ENCODE measurements at regions not wholly inside any gene's neighbourhood (a gene's known extent, or its start where the extent isn't known, plus 50 kb on each side); places are given as distances from the start of the nearest gene placed in this dataset.

- no peak overlapping the region for H3K9ac ChIP-seq (ENCODE audit: low read depth in 1 of 2, low read length in 2 of 2)
Measured at GRCh38 chr22:34330432-34330831, 410.2 kb upstream of the LARGE1 start.

GRCh38 chr22:34333285-34333684, 413.0 kb upstream of the LARGE1 start:
- no peaks in the 10 kb centered on the region for H3K4me1 ChIP-seq (ENCODE audit: control insufficient read depth in 2 of 2, insufficient read depth in 2 of 2, low read length in 2 of 2)
- H3K4me3 ChIP-seq (ENCODE audit: low read length in 2 of 2) = no peak overlapping the region
- H3K27ac ChIP-seq (ENCODE audit: low read depth in 2 of 2, low read length in 2 of 2) = no peak overlapping the region
- H3K9ac ChIP-seq (ENCODE audit: low read depth in 1 of 2, low read length in 2 of 2) = no peak overlapping the region
- no peaks in the 10 kb centered on the region for H3K27me3 ChIP-seq (ENCODE audit: control insufficient read depth in 2 of 2, insufficient read depth in 2 of 2, low read length in 2 of 2)
- no peaks in the 10 kb centered on the region for H3K36me3 ChIP-seq (ENCODE audit: control insufficient read depth in 2 of 2, insufficient read depth in 2 of 2, low read length in 2 of 2)
- no peaks in the 10 kb centered on the region for H3K9me3 ChIP-seq (ENCODE audit: control insufficient read depth in 2 of 2, low read length in 2 of 2)

More at GRCh38 chr22:34330432-34330831, 410.2 kb upstream of the LARGE1 start:
- Histone ChIP-seq H3K36me3 (ENCODE audit: control insufficient read depth in 2 of 2, insufficient read depth in 2 of 2, low read length in 2 of 2) (no peaks in the 10 kb centered on the region), H3K27me3 (ENCODE audit: control insufficient read depth in 2 of 2, insufficient read depth in 2 of 2, low read length in 2 of 2) (no peaks in the 10 kb centered on the region), H3K4me3 (ENCODE audit: low read length in 2 of 2) (no peak overlapping the region), H3K9me3 (ENCODE audit: control insufficient read depth in 2 of 2, low read length in 2 of 2) (no peaks in the 10 kb centered on the region), H3K4me1 (ENCODE audit: control insufficient read depth in 2 of 2, insufficient read depth in 2 of 2, low read length in 2 of 2) (no peaks in the 10 kb centered on the region), H3K27ac (ENCODE audit: low read depth in 2 of 2, low read length in 2 of 2) (no peak overlapping the region)

DNA sequence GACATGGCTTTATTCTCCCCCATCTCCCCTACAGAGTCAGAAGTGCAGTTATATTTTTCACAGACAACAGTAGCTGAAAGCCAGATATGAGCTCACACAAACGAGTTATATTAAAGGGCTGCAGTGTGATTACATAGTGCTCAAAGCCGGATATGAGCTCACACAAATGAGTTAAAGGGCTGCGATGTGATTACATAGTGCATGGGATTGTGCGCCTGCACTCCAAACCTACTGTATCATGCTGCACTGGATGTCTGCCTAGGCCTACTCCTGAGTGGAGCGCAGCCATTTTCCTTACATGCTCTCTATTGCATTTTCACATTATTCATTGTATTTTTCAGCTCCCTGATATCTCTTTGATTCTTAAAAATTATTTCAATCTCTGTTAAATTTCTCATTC, 414.6 kb upstream of the LARGE1 start:
- no peak overlapping the region for H3K4me3 ChIP-seq (ENCODE audit: low read length in 2 of 2)
- H3K27me3 ChIP-seq (ENCODE audit: control insufficient read depth in 2 of 2, insufficient read depth in 2 of 2, low read length in 2 of 2) = no peaks in the 10 kb centered on the region

DNA sequence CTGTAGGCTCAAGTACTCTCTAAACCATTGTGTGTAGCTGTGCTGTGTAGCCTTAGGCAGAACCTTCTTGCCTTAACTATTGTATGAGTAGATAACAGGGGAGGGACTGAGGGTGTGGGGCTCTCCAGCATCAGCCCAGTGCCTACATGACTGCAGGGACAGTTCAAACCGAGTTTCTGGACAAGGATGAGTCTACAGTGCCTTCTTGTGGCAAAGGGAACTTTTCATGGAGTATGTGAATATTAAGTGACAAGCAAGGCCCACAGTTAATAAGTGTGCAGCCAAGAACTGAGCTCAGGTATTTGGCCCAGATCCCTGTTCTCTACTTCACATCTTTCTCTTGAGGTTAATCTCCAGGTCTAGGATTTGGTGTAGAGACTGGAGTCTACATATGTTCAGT, 424.4 kb upstream of the LARGE1 start:
- H3K9me3 ChIP-seq (ENCODE audit: control insufficient read depth in 2 of 2, low read length in 2 of 2) = no peaks in the 10 kb centered on the region
- H3K4me3 ChIP-seq (ENCODE audit: low read length in 2 of 2) = no peak overlapping the region
- H3K9ac ChIP-seq (ENCODE audit: low read depth in 1 of 2, low read length in 2 of 2) = no peak overlapping the region
- H3K27ac ChIP-seq (ENCODE audit: low read depth in 2 of 2, low read length in 2 of 2) = no peak overlapping the region
- H3K36me3 ChIP-seq (ENCODE audit: control insufficient read depth in 2 of 2, insufficient read depth in 2 of 2, low read length in 2 of 2) = no peaks in the 10 kb centered on the region
- H3K4me1 ChIP-seq (ENCODE audit: control insufficient read depth in 2 of 2, insufficient read depth in 2 of 2, low read length in 2 of 2) = no peaks in the 10 kb centered on the region
- peaks cover 2 to 4% of the 10 kb centered on the region in 2 donors for H3K27me3 ChIP-seq (ENCODE audit: control insufficient read depth in 2 of 2, insufficient read depth in 2 of 2, low read length in 2 of 2)

More for the DNA sequence above, 414.6 kb upstream of the LARGE1 start:
- H3K36me3 ChIP-seq (ENCODE audit: control insufficient read depth in 2 of 2, insufficient read depth in 2 of 2, low read length in 2 of 2) = no peaks in the 10 kb centered on the region
- no peaks in the 10 kb centered on the region for H3K4me1 ChIP-seq (ENCODE audit: control insufficient read depth in 2 of 2, insufficient read depth in 2 of 2, low read length in 2 of 2)
- H3K27ac ChIP-seq (ENCODE audit: low read depth in 2 of 2, low read length in 2 of 2) = no peak overlapping the region
- H3K9me3 ChIP-seq (ENCODE audit: control insufficient read depth in 2 of 2, low read length in 2 of 2) = no peaks in the 10 kb centered on the region
- no peak overlapping the region for H3K9ac ChIP-seq (ENCODE audit: low read depth in 1 of 2, low read length in 2 of 2)

DNA sequence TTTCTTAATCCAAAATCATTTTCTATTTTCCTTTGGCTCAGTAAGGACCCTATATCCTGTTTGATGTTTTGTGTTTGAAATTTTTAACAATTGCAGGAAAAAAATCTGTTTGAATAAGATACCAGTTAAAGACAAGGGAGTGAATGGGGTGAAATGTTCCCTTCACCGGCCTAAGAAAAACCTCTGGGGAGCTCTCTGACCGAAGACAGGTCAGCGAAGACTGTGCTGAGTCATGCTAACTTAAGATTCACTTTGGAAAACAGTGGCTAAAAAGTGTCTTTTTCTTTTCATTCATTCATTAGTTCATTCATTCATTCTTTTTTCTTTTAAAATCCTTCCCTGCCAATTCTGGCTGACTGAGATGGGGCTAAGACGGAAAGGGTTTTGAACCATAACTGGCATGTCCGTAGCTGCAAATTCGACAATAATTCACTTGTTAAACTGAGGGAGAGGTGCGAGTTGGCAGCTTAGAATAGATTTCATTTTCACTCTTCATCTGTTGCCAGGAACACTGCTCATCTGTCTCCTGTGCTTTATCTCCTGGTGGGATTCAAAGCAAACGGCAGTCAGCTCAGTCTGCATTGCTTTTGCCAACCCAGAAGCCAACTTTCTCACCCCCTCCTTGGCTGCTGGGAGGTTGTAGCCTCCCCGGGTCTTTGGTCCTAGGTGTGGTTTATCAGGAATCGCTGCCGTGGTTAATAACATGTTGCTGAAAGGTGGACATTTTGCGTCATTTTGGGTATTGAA, 434.0 kb upstream of the LARGE1 start:
- Histone ChIP-seq H3K4me3 (ENCODE audit: low read length in 2 of 2) (no peak overlapping the region), H3K4me1 (ENCODE audit: control insufficient read depth in 2 of 2, insufficient read depth in 2 of 2, low read length in 2 of 2) (no peaks in the 10 kb centered on the region), H3K27ac (ENCODE audit: low read depth in 2 of 2, low read length in 2 of 2) (no peak overlapping the region), H3K27me3 (ENCODE audit: control insufficient read depth in 2 of 2, insufficient read depth in 2 of 2, low read length in 2 of 2) (no peaks in the 10 kb centered on the region), H3K36me3 (ENCODE audit: control insufficient read depth in 2 of 2, insufficient read depth in 2 of 2, low read length in 2 of 2) (no peaks in the 10 kb centered on the region), H3K9ac (ENCODE audit: low read depth in 1 of 2, low read length in 2 of 2) (no peak overlapping the region), H3K9me3 (ENCODE audit: control insufficient read depth in 2 of 2, low read length in 2 of 2) (no peaks in the 10 kb centered on the region)

- Histone ChIP-seq H3K27me3 (ENCODE audit: control insufficient read depth in 2 of 2, insufficient read depth in 2 of 2, low read length in 2 of 2) (no peaks in the 10 kb centered on the region), H3K4me3 (ENCODE audit: low read length in 2 of 2) (no peak overlapping the region), H3K36me3 (ENCODE audit: control insufficient read depth in 2 of 2, insufficient read depth in 2 of 2, low read length in 2 of 2) (no peaks in the 10 kb centered on the region), H3K9me3 (ENCODE audit: control insufficient read depth in 2 of 2, low read length in 2 of 2) (no peaks in the 10 kb centered on the region), H3K4me1 (ENCODE audit: control insufficient read depth in 2 of 2, insufficient read depth in 2 of 2, low read length in 2 of 2) (no peaks in the 10 kb centered on the region), H3K9ac (ENCODE audit: low read depth in 1 of 2, low read length in 2 of 2) (no peak overlapping the region), H3K27ac (ENCODE audit: low read depth in 2 of 2, low read length in 2 of 2) (no peak overlapping the region)
Measured at GRCh38 chr22:34356481-34356880, 436.2 kb upstream of the LARGE1 start.

GRCh38 chr22:34370711-34371110, 450.4 kb upstream of the LARGE1 start:
- no peak overlapping the region for H3K9ac ChIP-seq (ENCODE audit: low read depth in 1 of 2, low read length in 2 of 2)
- H3K4me1 ChIP-seq (ENCODE audit: control insufficient read depth in 2 of 2, insufficient read depth in 2 of 2, low read length in 2 of 2) = no peaks in the 10 kb centered on the region
- no peaks in the 10 kb centered on the region for H3K9me3 ChIP-seq (ENCODE audit: control insufficient read depth in 2 of 2, low read length in 2 of 2)
- H3K27ac ChIP-seq (ENCODE audit: low read depth in 2 of 2, low read length in 2 of 2) = no peak overlapping the region
- no peak overlapping the region for H3K4me3 ChIP-seq (ENCODE audit: low read length in 2 of 2)
- H3K27me3 ChIP-seq (ENCODE audit: control insufficient read depth in 2 of 2, insufficient read depth in 2 of 2, low read length in 2 of 2) = no peaks in the 10 kb centered on the region
- no peaks in the 10 kb centered on the region for H3K36me3 ChIP-seq (ENCODE audit: control insufficient read depth in 2 of 2, insufficient read depth in 2 of 2, low read length in 2 of 2)

DNA sequence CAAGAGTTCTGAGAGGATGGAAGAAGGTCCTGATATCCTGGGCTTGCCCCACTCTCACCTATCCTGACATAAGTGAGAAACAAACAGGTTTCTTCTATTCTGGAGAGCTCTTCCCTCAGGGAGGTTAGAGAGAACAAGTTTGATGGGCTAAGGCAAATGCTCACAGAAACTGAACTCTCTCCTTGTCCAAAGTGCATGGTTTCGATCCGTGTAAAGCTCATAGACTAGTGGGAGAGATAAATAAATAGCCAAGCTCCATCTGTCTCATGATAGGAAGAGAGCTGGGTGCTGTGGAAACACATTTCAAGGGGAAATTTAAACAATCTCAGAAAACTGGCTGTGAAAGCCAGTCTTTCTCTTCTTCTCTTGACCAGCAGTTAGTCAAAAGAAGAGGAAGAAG, 459.5 kb upstream of the LARGE1 start:
- Histone ChIP-seq H3K27ac (ENCODE audit: low read depth in 2 of 2, low read length in 2 of 2) (no peak overlapping the region), H3K4me1 (ENCODE audit: control insufficient read depth in 2 of 2, insufficient read depth in 2 of 2, low read length in 2 of 2) (no peaks in the 10 kb centered on the region), H3K9me3 (ENCODE audit: control insufficient read depth in 2 of 2, low read length in 2 of 2) (no peaks in the 10 kb centered on the region), H3K9ac (ENCODE audit: low read depth in 1 of 2, low read length in 2 of 2) (no peak overlapping the region), H3K36me3 (ENCODE audit: control insufficient read depth in 2 of 2, insufficient read depth in 2 of 2, low read length in 2 of 2) (no peaks in the 10 kb centered on the region), H3K27me3 (ENCODE audit: control insufficient read depth in 2 of 2, insufficient read depth in 2 of 2, low read length in 2 of 2) (no peaks in the 10 kb centered on the region), H3K4me3 (ENCODE audit: low read length in 2 of 2) (no peak overlapping the region)

DNA sequence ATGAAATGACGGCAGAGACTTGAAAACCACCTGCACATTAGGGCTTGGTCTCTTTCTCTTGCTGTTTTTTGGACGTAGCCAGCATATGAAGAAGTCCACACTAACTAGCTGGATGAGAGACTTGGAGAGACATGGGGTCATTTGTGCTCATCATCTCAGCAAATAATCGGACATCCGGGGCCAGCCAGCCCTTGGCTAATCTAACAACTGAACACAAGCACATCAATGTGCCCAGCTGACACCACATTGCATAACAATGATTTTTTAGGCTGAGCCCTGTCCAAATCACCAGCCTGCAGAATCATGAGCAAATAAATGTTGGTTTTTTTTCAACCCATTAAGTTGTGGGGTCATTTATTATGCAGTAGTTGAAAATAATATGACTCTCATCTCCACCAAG, 460.3 kb upstream of the LARGE1 start:
- no peaks in the 10 kb centered on the region for H3K9me3 ChIP-seq (ENCODE audit: control insufficient read depth in 2 of 2, low read length in 2 of 2)
- no peak overlapping the region for H3K9ac ChIP-seq (ENCODE audit: low read depth in 1 of 2, low read length in 2 of 2)
- no peaks in the 10 kb centered on the region for H3K36me3 ChIP-seq (ENCODE audit: control insufficient read depth in 2 of 2, insufficient read depth in 2 of 2, low read length in 2 of 2)
- no peak overlapping the region for H3K4me3 ChIP-seq (ENCODE audit: low read length in 2 of 2)
- no peaks in the 10 kb centered on the region for H3K4me1 ChIP-seq (ENCODE audit: control insufficient read depth in 2 of 2, insufficient read depth in 2 of 2, low read length in 2 of 2)
- H3K27me3 ChIP-seq (ENCODE audit: control insufficient read depth in 2 of 2, insufficient read depth in 2 of 2, low read length in 2 of 2) = no peaks in the 10 kb centered on the region
- no peak overlapping the region for H3K27ac ChIP-seq (ENCODE audit: low read depth in 2 of 2, low read length in 2 of 2)

GRCh38 chr22:34390400-34390799, 470.1 kb upstream of the LARGE1 start:
- H3K27ac ChIP-seq (ENCODE audit: low read depth in 2 of 2, low read length in 2 of 2) = no peak overlapping the region
- H3K27me3 ChIP-seq (ENCODE audit: control insufficient read depth in 2 of 2, insufficient read depth in 2 of 2, low read length in 2 of 2) = no peaks in the 10 kb centered on the region
- H3K9me3 ChIP-seq (ENCODE audit: control insufficient read depth in 2 of 2, low read length in 2 of 2) = no peaks in the 10 kb centered on the region
- no peaks in the 10 kb centered on the region for H3K36me3 ChIP-seq (ENCODE audit: control insufficient read depth in 2 of 2, insufficient read depth in 2 of 2, low read length in 2 of 2)
- H3K4me1 ChIP-seq (ENCODE audit: control insufficient read depth in 2 of 2, insufficient read depth in 2 of 2, low read length in 2 of 2) = no peaks in the 10 kb centered on the region
- no peak overlapping the region for H3K4me3 ChIP-seq (ENCODE audit: low read length in 2 of 2)
- H3K9ac ChIP-seq (ENCODE audit: low read depth in 1 of 2, low read length in 2 of 2) = no peak overlapping the region

Data from mucosa of rectum (tissue), 2 donors.